Heart left ventricle (tissue), 16 donors: ENCODE measurements at regions not wholly inside any gene's neighbourhood (a gene's known extent, or its start where the extent isn't known, plus 50 kb on each side); places are given as distances from the start of the nearest gene placed in this dataset.

Experiments
- ATAC-seq, 4 donors: fragments of 200-7000 bp; cut with Tn5 transposase; one replicate each; pipeline ENCODE4 v1.9.1; 2020 to 2022; ENCODE audit warnings: moderate library complexity in 4 of 4, mild to moderate bottlenecking in 3 of 4, moderate number of reproducible peaks in 1 of 4
- DNase-seq, 5 donors: peaks; one replicate each; pipeline ENCODE4 v3.0.0-alpha.2; 2020
- H3K27ac ChIP-seq, 12 donors: fragments of 200-600 bp; sonication (generic) in 4 of 12; one replicate each; pipeline versions ENCODE4 v1.5.0 to v1.8.0; 2016 to 2022; ENCODE audit warnings: mild to moderate bottlenecking in 2 of 12
- H3K27me3 ChIP-seq, 9 donors: fragments of 200-600 bp; sonication (generic) in 2 of 9; one replicate each; pipeline versions ENCODE4 v1.5.1 to v1.8.0; 2016 to 2022; ENCODE audit warnings: mild to moderate bottlenecking in 3 of 9
- H3K36me3 ChIP-seq, 9 donors: fragments of 200-600 bp; sonication (generic) in 2 of 9; one replicate each; pipeline versions ENCODE4 v1.5.0 to v1.8.0; 2018 to 2022; ENCODE audit warnings: mild to moderate bottlenecking in 2 of 9
- H3K4me1 ChIP-seq, 12 donors: fragments of 200-600 bp; sonication (generic) in 4 of 12; one replicate each; pipeline versions ENCODE4 v1.5.0 to v1.8.0; 2016 to 2022; ENCODE audit warnings: mild to moderate bottlenecking in 3 of 12
- H3K4me3 ChIP-seq, 12 donors: fragments of 200-600 bp; sonication (generic) in 4 of 12; one replicate each; pipeline versions ENCODE4 v1.5.0 to v1.8.0; 2017 to 2022; ENCODE audit warnings: mild to moderate bottlenecking in 9 of 12, moderate library complexity in 4 of 12
- H3K9me3 ChIP-seq, 12 donors: fragments of 200-600 bp; sonication (generic) in 4 of 12; one replicate each; pipeline versions ENCODE4 v1.5.0 to v1.8.0; 2016 to 2022; ENCODE audit warnings: mild to moderate bottlenecking in 1 of 12
- CTCF ChIP-seq, 12 donors: fragments of 200-600 bp; sonication (generic) in 4 of 12; IDR thresholded peaks; one replicate each; pipeline versions ENCODE4 v1.5.0 to v1.8.0; 2018 to 2022; ENCODE audit warnings: antibody characterized with exemption in 12 of 12, mild to moderate bottlenecking in 5 of 12
- POLR2A ChIP-seq, 2 donors: fragments of 450-650 bp; IDR thresholded peaks; one replicate each; pipeline ENCODE4 v1.6.1; 2017; ENCODE audit warnings: antibody characterized with exemption in 2 of 2, mild to moderate bottlenecking in 2 of 2, moderate library complexity in 2 of 2
- WGBS, 4 donors: extraction: QIAGEN DNeasy Blood & Tissue Kit in 2 of 4; methylation state at CpG; one replicate each; pipeline versions ENCODE4 v1.1.5 to v1.1.7; 2013 to 2018; 5-methylcytosine and 5-hydroxymethylcytosine counted together
- intact Hi-C, 10 donors: fragments of 100-400 bp; cut with DNase I; formaldehyde crosslinking; loops; one replicate each; pipeline versions ENCODE4 v1.11.1 to v1.14.2; 2022
- donor health status: ischemic (EF 13 %, LVEDD 7.1; RV severe dilation, severe dysfunction).
- donor health status: healthy with polysubstance abuse.
- donor health status: DM: no; HTN: yes; CAD: no.
- donor health status: DM: no; HTN: no; CAD: no.
- donor health status: ischemic (EF 25% LVEDD 6.9; RV normal size, moderate dysfunction).
- donor health status: ischemic (EF 25% LVEDD 5.7; RV mildly dilated, moderate dysfunction).
- donor health status: healthy.
- donor health status: DM: yes; HTN: yes; CAD: no.
- donor health status: ischemic (EF 35%, LVEDD 5.7; RV mildly dilated, moderate dysfunction).
- donor health status: nonischemic (EF 11% LVEDD 7.7; RV severe dilation, severe dysfunction).
- donor health status: DM: yes; HTN: yes; CAD: no.
- donor health status: PGD.
- donor health status: ischemic (EF 29% LVEDD 5.4; RV normal size, mild dysfunction).
- donor health status: nonischemic (EF 23%, LVEDD 6.1; RV moderate dilation, normal function).

- Histone ChIP-seq H3K36me3 (no peaks in the 10 kb centered on the region), H3K27ac (no peak overlapping the region), H3K4me3 (no peak overlapping the region), H3K9me3 (peaks cover 0 to 3% (median 0%) of the 10 kb centered on the region in 12 donors), H3K4me1 (no peaks in the 10 kb centered on the region), H3K27me3 (peaks cover 0 to 4% (median 0%) of the 10 kb centered on the region in 9 donors)
- DNase-seq (no peak), ATAC-seq (no peak)
- TF ChIP-seq CTCF (IDR thresholded peaks at IDR 0.05) = no peak
- TF ChIP-seq POLR2A (IDR thresholded peaks at IDR 0.05) = no peak
- intact Hi-C loops = no loop called here
Observed at GRCh38 chr4:159555873-159556272, 453.0 kb downstream of the RAPGEF2 start.

DNA sequence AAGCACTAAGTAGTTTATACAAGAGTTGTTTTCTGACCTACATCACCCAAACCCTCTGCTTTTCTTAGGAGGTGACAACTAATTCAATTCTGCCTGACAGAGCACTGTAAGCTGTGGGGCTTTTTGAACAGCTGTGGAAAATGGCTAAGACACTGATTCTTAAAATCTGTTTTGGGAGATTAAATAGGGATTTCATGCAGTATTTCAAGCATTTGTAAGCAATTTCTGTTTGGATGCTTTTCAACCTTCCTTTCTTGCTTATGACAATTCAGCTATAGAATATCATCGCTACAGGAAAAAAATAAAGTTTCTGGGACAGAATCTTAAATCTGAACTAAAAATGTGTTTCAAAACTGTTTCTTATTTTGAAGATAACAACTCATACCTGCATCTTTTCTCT lies 459.5 kb downstream of the RAPGEF2 start:
- intact Hi-C loops = no loop called here
- no peak overlapping the region for H3K4me3 ChIP-seq
- H3K4me1 ChIP-seq = no peaks in the 10 kb centered on the region
- 76 to 84% (median 83%) methylated on average over 1 of the region's 1 CpG for WGBS, 4 donors
- peaks cover 0 to 5% (median 0%) of the 10 kb centered on the region in 12 donors for H3K9me3 ChIP-seq
- H3K36me3 ChIP-seq = no peaks in the 10 kb centered on the region
- TF ChIP-seq POLR2A (IDR thresholded peaks at IDR 0.05) = no peak
- H3K27ac ChIP-seq = no peak overlapping the region
- peaks cover 0 to 4% (median 0%) of the 10 kb centered on the region in 9 donors for H3K27me3 ChIP-seq
- DNase-seq (no peak), ATAC-seq (no peak)

- intact Hi-C loops = no loop called here
- Histone ChIP-seq H3K4me3 (no peak overlapping the region), H3K27me3 (peaks cover 0 to 2% (median 0%) of the 10 kb centered on the region in 9 donors), H3K9me3 (peaks cover 0 to 12% (median 2%) of the 10 kb centered on the region in 12 donors), H3K27ac (no peak overlapping the region), H3K4me1 (no peaks in the 10 kb centered on the region), H3K36me3 (no peaks in the 10 kb centered on the region)
- DNase-seq (no peak), ATAC-seq (no peak)
- WGBS, 4 donors = 38 to 47% (median 40%) methylated on average over 1 of the region's 1 CpG
- TF ChIP-seq POLR2A (IDR thresholded peaks at IDR 0.05) (no peak), CTCF (IDR thresholded peaks at IDR 0.05) (no peak)
Observed at GRCh38 chr4:159563257-159563656, 460.4 kb downstream of the RAPGEF2 start.

GRCh38 chr4:159564615-159565014 lies 461.7 kb downstream of the RAPGEF2 start:
- no peak for DNase-seq
- Histone ChIP-seq H3K27me3 (no peaks in the 10 kb centered on the region), H3K27ac (no peak overlapping the region), H3K4me1 (no peaks in the 10 kb centered on the region), H3K36me3 (no peaks in the 10 kb centered on the region), H3K4me3 (no peak overlapping the region), H3K9me3 (peaks cover 0 to 22% (median 5%) of the 10 kb centered on the region in 12 donors)
- no peak for ATAC-seq
- intact Hi-C loops = no loop called here
- TF ChIP-seq POLR2A (IDR thresholded peaks at IDR 0.05) (no peak), CTCF (IDR thresholded peaks at IDR 0.05) (no peak)
- 77 to 89% (median 86%) methylated on average over 5 of the region's 5 CpGs for WGBS, 4 donors

DNA sequence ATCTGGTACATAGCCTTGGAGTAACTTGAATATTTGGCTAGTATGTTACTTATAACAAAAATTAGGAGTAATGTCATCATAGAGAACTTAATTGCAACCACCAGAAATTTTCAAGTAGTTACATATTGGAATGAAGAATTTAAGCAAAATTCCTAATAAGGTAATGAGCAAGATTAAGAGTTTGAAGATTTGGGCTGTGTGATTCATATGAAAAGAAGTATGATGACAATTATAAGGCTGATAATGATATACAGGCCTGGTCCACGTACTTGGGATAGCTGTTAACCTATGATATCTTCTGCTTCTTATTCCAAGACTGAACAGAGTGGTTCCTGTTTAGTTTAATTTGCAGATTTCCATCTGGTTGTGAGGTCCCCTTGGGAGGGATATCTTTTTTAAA lies 463.9 kb downstream of the RAPGEF2 start:
- intact Hi-C loops = no loop called here
- Histone ChIP-seq H3K4me1 (no peaks in the 10 kb centered on the region), H3K27me3 (no peaks in the 10 kb centered on the region), H3K27ac (no peak overlapping the region), H3K4me3 (no peak overlapping the region), H3K36me3 (no peaks in the 10 kb centered on the region), H3K9me3 (peaks cover 0 to 44% (median 16%) of the 10 kb centered on the region in 12 donors)
- TF ChIP-seq POLR2A (IDR thresholded peaks at IDR 0.05) (no peak), CTCF (IDR thresholded peaks at IDR 0.05) (no peak)
- no peak for DNase-seq
- WGBS, 4 donors = 9 to 33% (median 23%) methylated on average over 1 of the region's 1 CpG
- ATAC-seq = no peak
